Lung microvascular endothelial cell (primary cell): ENCODE measurements at regions not wholly inside any gene's neighbourhood (a gene's known extent, or its start where the extent isn't known, plus 50 kb on each side); places are given as distances from the start of the nearest gene placed in this dataset.

Experiments
- DNase-seq, 2 donors: peaks; one replicate each; pipeline versions ENCODE4 v3.0.0 to v3.0.0-alpha.2; 2010; ENCODE audit warnings: low read depth in 2 of 2

DNA sequence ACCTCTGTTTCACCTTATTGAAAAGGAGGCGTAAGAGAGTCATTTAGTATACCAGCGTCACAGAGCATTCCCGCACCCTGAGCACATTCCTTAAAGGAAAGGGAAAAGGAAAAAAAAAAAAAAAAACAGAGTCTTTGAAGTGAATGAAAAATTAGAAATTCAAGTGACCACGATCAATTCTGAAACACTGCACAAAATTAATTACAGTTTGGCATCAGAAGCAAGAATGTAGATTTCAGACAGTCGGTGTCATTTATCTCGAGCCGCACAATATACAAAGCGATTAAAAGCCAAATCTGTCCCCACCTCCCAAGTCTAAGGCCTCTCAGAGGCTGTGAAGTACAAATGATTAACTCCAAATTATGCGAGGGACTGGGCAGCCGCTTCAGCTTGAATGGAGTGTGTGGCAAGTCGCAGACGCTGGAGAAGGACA lies 173.7 kb upstream of the ZNF507 start:
- DNase-seq: no peak

DNA sequence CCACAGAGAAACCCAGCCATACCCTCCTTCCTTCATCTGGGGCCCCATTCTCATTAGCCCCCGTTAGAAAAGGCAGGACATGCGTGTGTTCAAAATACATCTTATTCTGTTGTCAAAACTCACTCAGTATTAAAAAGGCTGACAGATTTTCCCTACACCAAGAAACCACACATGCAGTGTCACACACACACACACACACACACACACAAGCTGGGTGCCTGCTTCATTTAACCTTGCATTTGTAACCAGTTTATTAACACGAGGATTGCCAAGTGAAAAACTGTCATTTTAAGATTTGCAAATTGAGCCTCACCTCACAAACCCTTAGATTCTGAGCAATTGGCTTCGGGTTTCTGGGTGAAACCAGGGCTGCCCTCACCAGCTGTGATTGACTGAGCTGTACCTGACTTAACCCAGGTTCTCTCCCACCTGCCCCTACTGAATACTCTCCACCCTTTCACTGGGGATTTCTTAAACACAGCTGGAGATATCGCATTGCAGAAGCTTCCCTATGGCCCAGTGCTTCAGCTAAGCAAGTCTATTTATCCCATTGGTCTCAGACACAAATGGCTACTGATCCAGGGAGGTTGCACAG lies 172.7 kb upstream of the ZNF507 start:
- no peak for DNase-seq

GRCh38 chr19:32173836-32174235 lies 171.6 kb upstream of the ZNF507 start:
- DNase-seq: no peak

- DNase-seq: no peak
Observed at GRCh38 chr19:32174386-32175113, 170.9 kb upstream of the ZNF507 start.

GRCh38 chr19:32176591-32176990 lies 168.8 kb upstream of the ZNF507 start:
- no peak for DNase-seq

GRCh38 chr19:32177686-32178085 lies 167.7 kb upstream of the ZNF507 start:
- no peak for DNase-seq

GRCh38 chr19:32178401-32178800 lies 167.0 kb upstream of the ZNF507 start:
- no peak for DNase-seq

GRCh38 chr19:32178956-32179355 lies 166.5 kb upstream of the ZNF507 start:
- no peak for DNase-seq

- DNase-seq: no peak
Observed at GRCh38 chr19:32181216-32181920, 164.0 kb upstream of the ZNF507 start.

GRCh38 chr19:32186542-32187330 lies 158.7 kb upstream of the ZNF507 start:
- no peak for DNase-seq

DNA sequence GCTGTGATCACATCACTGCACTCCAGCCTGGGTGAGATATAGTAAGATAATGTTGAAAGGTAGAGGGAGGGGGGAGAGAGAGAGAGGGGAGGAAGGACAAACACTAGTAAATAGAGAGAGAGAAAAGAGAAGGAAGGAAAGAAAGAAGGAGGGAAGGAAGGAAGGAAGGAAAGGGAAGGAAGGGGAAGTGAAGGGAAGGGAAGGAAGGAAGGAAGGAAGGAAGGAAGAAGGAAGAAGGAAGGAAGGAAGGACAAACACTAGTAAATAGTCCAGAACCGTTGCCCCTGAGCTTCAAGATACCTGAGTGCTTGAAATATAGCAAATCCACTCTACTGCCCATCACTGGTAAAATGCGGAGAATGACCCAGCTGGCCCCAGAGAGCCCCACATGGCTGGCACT lies 156.5 kb upstream of the ZNF507 start:
- no peak for DNase-seq

DNA sequence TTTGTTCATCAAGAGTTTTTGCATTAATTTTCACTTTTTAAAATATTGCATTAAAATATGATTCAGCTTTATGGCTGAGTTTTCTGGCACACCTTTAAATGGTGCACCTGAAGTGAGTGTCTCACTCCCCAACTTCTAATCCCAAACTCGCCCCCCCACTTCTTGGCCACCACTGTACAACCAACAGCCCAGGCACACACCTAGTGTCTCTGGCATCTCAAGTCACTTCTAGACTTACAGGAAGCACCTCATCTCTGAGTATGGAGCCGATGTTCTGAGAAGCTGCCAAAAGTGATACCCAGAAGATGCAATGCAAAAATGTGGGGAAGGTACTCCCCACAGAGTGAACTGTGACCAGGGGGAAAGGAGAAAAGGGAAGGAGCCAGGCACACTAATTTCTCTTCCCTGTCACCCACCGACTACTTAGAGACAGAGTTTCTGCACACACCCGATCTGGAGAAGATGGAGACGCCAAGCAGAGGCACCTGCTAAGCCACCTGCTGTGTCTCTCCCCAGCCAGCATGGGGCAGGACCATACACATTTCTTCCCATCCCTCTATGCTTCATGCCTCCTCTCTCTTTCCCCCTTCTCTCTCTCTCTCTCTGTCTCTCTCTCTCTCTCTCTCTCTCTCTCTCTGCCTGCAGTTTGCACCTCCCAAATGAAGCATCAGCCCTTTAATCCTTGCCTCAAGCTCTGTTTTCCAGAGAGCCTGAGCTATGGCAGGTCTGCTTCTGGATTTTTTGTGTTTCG lies 155.3 kb upstream of the ZNF507 start:
- DNase-seq: no peak

GRCh38 chr19:32191921-32192320 lies 153.5 kb upstream of the ZNF507 start:
- no peak for DNase-seq

- DNase-seq: no peak
Observed at GRCh38 chr19:32195706-32196610, 149.5 kb upstream of the ZNF507 start.

DNA sequence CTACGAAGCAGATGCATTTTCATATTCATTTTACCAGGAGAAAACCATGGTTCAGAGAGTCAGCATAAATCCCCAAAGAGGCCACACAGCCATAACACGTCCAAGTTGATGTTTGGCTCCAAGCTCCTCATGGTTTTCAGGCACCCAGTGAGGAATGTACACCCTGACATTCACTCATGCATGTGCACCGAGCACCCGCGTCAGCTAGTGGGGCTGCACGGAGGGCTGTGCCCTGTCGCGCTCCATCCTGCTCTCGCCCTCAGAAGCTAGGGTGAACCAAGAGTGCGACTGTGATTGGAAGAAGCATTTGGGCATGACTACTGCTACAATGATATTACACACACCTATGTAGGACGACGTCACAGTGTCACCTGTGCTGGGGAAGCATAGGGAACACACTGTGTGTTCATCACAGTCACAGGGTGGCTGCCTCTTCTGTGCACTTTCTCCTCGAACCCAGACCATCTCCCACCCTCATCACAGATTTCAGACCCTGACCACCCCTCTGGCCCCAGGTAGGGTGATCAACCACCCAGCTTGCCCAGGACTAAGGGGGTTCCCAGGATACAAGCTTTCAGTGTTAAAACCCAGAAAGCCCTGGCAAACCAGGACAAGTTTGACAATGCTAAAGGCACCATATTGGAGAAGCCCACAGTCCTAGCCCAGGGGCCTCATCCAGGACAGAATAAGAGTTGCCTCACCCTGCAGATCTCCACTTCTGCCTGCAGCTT lies 148.6 kb upstream of the ZNF507 start:
- no peak for DNase-seq

- no peak for DNase-seq
Observed at GRCh38 chr19:32197896-32198882, 147.2 kb upstream of the ZNF507 start.

DNA sequence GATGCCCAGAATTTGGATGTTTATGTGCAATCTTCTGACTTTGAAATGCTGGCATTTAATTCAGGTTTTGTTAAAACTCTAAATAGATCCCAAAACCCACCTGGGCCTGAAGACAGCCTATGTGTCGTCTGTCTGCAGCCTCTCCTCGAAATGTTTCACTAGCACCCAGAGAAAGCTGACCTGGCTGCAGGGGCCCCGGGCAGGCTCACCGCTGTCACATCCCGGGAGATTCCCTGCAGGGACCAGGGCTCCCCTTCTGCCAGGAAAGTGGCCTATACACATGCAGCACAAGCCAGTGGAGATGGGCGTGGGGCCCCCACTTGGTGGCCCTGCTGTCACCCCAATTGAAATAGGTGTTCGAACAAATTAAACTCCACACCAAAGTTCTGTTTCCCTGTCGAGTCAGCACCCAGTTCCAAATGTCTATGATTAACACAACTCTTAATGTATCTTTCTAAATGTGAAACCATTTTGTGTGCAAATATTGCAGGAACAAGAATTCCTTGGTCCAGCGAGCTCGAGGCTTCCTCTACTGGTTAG lies 145.8 kb upstream of the ZNF507 start:
- no peak for DNase-seq
